H1 (cell line): ENCODE measurements at regions not wholly inside any gene's neighbourhood (a gene's known extent, or its start where the extent isn't known, plus 50 kb on each side); places are given as distances from the start of the nearest gene placed in this dataset.

Experiments used
- FOSL1 ChIP-seq: IDR thresholded peaks from 2 replicates; pipeline ENCODE4 v1.6.1; 2011; ENCODE audit warnings: mild to moderate bottlenecking, low read depth, low read length, moderate library complexity; ENCODE audit not compliant: insufficient read depth
- NRF1 ChIP-seq: IDR thresholded peaks from 2 replicates; pipeline ENCODE4 v1.6.1; 2011; ENCODE audit warnings: mild to moderate bottlenecking, low read depth, low read length, improper control_type of control experiment
- RFX5 ChIP-seq: IDR thresholded peaks from 2 replicates; pipeline ENCODE4 v1.6.1; 2011; ENCODE audit warnings: low read depth, low read length, improper control_type of control experiment, borderline replicate concordance
- SP1 ChIP-seq: IDR thresholded peaks from 2 replicates; pipeline ENCODE4 v1.6.1; 2011; ENCODE audit warnings: low read depth, low read length
- TF ChIP-seq, protein P1 (sequence below): IDR thresholded peaks from 2 replicates; pipeline ENCODE4 v1.6.1; 2012; ENCODE audit warnings: low read length, inconsistent platforms

DNA sequence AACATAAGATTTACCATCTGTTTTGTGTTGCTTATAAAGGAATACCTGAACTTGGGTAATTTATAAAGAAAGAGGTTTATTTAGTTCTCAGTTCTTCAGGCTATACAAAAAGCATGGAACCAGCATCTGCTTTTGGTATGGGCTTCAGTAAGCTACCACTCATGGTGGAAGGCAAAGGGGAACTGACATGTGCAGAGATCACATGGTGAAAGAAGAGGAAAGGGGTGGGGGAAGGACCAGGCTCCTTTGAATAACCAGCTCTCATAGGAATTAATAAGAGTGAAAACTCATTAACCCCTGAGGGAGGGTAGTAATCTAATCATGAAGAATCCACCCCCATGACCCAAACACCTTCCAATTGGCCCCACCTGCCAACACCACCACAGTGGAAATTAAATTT is 89.5 kb upstream of the TMEM170B start (continued):
- TF ChIP-seq, protein P1, sequence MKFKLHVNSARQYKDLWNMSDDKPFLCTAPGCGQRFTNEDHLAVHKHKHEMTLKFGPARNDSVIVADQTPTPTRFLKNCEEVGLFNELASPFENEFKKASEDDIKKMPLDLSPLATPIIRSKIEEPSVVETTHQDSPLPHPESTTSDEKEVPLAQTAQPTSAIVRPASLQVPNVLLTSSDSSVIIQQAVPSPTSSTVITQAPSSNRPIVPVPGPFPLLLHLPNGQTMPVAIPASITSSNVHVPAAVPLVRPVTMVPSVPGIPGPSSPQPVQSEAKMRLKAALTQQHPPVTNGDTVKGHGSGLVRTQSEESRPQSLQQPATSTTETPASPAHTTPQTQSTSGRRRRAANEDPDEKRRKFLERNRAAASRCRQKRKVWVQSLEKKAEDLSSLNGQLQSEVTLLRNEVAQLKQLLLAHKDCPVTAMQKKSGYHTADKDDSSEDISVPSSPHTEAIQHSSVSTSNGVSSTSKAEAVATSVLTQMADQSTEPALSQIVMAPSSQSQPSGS, result no peak
- no peak for TF ChIP-seq SP1
- TF ChIP-seq FOSL1, result no peak
- no peak for TF ChIP-seq RFX5
- no peak for TF ChIP-seq NRF1
